ENCODE measurements at regions not wholly inside any gene's neighbourhood (a gene's known extent, or its start where the extent isn't known, plus 50 kb on each side); places are given as distances from the start of the nearest gene placed in this dataset.

DNA sequence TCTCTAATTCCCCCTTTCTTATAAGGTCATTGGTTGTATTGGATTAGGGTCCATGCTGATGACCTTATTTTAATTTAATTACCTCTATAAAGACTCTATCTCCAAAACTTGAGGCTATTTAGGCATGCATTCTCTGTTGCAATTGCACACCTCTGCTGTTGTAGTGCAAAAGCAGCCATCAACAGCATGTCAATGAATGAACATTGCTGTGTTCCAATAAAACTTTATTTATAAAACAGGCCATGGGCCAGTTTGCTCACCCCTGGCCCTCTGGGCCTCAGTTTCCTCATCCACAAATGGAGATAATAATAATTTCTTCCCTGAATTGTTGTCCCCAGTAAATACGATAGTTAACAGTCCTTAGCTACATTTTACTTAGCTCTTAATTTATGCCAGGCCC lies 100.4 kb upstream of the USP24 start:
- TF ChIP-seq GABPA (IDR thresholded peaks at IDR 0.05; ENCODE audit: borderline replicate concordance, insufficient read depth, low read length) (no peak), TBP (IDR thresholded peaks at IDR 0.05; ENCODE audit: low read depth, low read length) (no peak), HDAC6 (IDR thresholded peaks at IDR 0.05; ENCODE audit: low read depth, low read length) (no peak), MAFK (IDR thresholded peaks at IDR 0.05; ENCODE audit: low read depth, low read length) (no peak)
- TF ChIP-seq, protein P1, sequence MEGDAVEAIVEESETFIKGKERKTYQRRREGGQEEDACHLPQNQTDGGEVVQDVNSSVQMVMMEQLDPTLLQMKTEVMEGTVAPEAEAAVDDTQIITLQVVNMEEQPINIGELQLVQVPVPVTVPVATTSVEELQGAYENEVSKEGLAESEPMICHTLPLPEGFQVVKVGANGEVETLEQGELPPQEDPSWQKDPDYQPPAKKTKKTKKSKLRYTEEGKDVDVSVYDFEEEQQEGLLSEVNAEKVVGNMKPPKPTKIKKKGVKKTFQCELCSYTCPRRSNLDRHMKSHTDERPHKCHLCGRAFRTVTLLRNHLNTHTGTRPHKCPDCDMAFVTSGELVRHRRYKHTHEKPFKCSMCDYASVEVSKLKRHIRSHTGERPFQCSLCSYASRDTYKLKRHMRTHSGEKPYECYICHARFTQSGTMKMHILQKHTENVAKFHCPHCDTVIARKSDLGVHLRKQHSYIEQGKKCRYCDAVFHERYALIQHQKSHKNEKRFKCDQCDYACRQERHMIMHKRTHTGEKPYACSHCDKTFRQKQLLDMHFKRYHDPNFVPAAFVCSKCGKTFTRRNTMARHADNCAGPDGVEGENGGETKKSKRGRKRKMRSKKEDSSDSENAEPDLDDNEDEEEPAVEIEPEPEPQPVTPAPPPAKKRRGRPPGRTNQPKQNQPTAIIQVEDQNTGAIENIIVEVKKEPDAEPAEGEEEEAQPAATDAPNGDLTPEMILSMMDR (IDR thresholded peaks at IDR 0.05; ENCODE audit: control extremely low read depth in 1 of 3, insufficient read depth in 1 of 3, low read depth in 1 of 3, low read length in 3 of 3): no peak
